ENCODE measurements at regions not wholly inside any gene's neighbourhood (a gene's known extent, or its start where the extent isn't known, plus 50 kb on each side); places are given as distances from the start of the nearest gene placed in this dataset.

DNA sequence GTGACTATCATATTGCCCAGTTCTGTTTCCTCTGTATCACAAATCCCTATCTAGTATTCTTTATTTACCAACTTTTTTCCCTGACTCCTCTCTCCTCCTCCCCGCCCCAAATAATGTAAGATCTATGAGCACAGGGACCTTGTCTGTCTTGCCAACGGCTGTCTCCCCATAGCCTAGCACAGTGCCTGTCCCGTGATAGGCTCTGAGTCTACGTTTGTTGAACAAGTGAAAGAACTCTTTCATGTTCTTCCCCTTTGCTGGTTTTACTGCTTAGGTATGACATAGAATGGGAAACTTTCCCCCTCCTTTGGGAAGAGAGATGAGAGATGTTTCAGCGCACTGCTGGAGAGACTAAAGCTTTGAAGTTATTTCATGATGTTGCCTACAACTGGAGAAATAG lies 367.0 kb downstream of the PRDM2 start:
- TF ChIP-seq, protein P1, sequence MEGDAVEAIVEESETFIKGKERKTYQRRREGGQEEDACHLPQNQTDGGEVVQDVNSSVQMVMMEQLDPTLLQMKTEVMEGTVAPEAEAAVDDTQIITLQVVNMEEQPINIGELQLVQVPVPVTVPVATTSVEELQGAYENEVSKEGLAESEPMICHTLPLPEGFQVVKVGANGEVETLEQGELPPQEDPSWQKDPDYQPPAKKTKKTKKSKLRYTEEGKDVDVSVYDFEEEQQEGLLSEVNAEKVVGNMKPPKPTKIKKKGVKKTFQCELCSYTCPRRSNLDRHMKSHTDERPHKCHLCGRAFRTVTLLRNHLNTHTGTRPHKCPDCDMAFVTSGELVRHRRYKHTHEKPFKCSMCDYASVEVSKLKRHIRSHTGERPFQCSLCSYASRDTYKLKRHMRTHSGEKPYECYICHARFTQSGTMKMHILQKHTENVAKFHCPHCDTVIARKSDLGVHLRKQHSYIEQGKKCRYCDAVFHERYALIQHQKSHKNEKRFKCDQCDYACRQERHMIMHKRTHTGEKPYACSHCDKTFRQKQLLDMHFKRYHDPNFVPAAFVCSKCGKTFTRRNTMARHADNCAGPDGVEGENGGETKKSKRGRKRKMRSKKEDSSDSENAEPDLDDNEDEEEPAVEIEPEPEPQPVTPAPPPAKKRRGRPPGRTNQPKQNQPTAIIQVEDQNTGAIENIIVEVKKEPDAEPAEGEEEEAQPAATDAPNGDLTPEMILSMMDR (IDR thresholded peaks at IDR 0.05), result no peak
- TF ChIP-seq EZH2 (IDR thresholded peaks at IDR 0.05; ENCODE audit: borderline replicate concordance, insufficient read depth, low read depth, low read length, poor library complexity, severe bottlenecking), result no peak
- POLR2A ChIA-PET, result no interaction called here
- no peak overlapping the region for H3K27ac ChIP-seq (ENCODE audit: low read length in 2 of 2)
- intact Hi-C loops (cut with micrococcal nuclease), result no loop called here
- no peaks in the 10 kb centered on the region for H3K79me2 ChIP-seq (ENCODE audit: control insufficient read depth, insufficient read depth, low read length)
- H3K27me3 ChIP-seq (replicated peaks in 1 of 4; ENCODE audit: control extremely low read depth in 1 of 4, control insufficient read depth in 3 of 4, insufficient read depth in 4 of 4, low read length in 3 of 4), result peaks cover 0 to 2% (median 0%) of the 10 kb centered on the region in 4 experiments
- Mint-ChIP-seq H3K27me3 (peaks cover 4% of the 10 kb centered on the region), H3K4me1 (no peaks in the 10 kb centered on the region), H3K27ac (no peak overlapping the region), H3K4me3 (no peak overlapping the region), H3K9me3 (ENCODE audit: insufficient read depth) (no peaks in the 10 kb centered on the region)
- no peak for DNase-seq
- no peaks in the 10 kb centered on the region for H3K36me3 ChIP-seq (replicated peaks in 1 of 2; ENCODE audit: control extremely low read depth in 1 of 2, control insufficient read depth in 1 of 2, extremely low read depth in 1 of 2, insufficient read depth in 2 of 2, low read length in 1 of 2)
- no peak overlapping the region for H3K4me2 ChIP-seq (replicated peaks; ENCODE audit: low read depth, low read length, poor library complexity, severe bottlenecking)
- no peak overlapping the region for H3K9ac ChIP-seq (ENCODE audit: low read length)
- no peak overlapping the region for H2AFZ ChIP-seq (ENCODE audit: insufficient read depth, low read depth, low read length, poor library complexity, severe bottlenecking)
- no peaks in the 10 kb centered on the region for H4K20me1 ChIP-seq (ENCODE audit: control insufficient read depth, insufficient read depth, low read length, poor library complexity, severe bottlenecking)
- WGBS (ENCODE audit: insufficient coverage), result 84% methylated on average over 2 of the region's 5 CpGs
- no peak overlapping the region for H3K4me3 ChIP-seq (ENCODE audit: control extremely low read depth in 1 of 5, extremely low read depth in 1 of 5, insufficient read depth in 1 of 5, low read depth in 2 of 5, low read length in 4 of 5)
- H3K9me3 ChIP-seq (ENCODE audit: control extremely low read depth in 1 of 3, control insufficient read depth in 2 of 3, insufficient read depth in 1 of 3, low read length in 2 of 3), result peaks cover 0 to 7% (median 0%) of the 10 kb centered on the region in 3 donors
- no peak for ATAC-seq (ENCODE audit: low read depth)
- CTCF ChIA-PET, result no interaction called here
- no peaks in the 10 kb centered on the region for H3K4me1 ChIP-seq (ENCODE audit: control insufficient read depth in 2 of 2, insufficient read depth in 2 of 2, low read length in 2 of 2)

DNA sequence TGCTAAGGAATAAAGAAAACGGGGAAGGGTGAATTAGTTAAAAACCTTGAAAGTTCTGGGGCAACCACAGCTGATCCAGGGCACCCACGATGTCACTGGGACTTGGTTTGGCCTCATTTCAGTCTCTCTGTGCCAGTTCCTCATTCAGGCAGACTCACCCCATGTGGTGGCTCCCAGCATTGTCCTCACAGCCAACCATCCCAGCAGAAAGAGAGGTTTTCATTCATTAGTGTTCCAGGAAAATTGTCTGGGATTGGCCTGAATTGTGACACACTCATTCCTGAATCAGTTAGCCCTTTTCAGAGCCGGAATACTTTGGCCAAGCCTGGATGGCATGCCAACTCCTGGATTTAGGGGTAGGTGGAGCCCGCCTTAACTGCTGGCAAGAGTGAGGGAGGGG lies 367.7 kb downstream of the PRDM2 start:
- no peaks in the 10 kb centered on the region for H4K20me1 ChIP-seq (ENCODE audit: control insufficient read depth, insufficient read depth, low read length, poor library complexity, severe bottlenecking)
- CTCF ChIA-PET, result no interaction called here
- DNase-seq (no peak), ATAC-seq (ENCODE audit: low read depth) (no peak)
- H3K4me3 Mint-ChIP-seq, result no peak overlapping the region
- no peaks in the 10 kb centered on the region for H3K9me3 Mint-ChIP-seq (ENCODE audit: insufficient read depth)
- H3K4me2 ChIP-seq (replicated peaks; ENCODE audit: low read depth, low read length, poor library complexity, severe bottlenecking), result no peak overlapping the region
- no peaks in the 10 kb centered on the region for H3K79me2 ChIP-seq (ENCODE audit: control insufficient read depth, insufficient read depth, low read length)
- POLR2A ChIA-PET, result no interaction called here
- TF ChIP-seq EZH2 (IDR thresholded peaks at IDR 0.05; ENCODE audit: borderline replicate concordance, insufficient read depth, low read depth, low read length, poor library complexity, severe bottlenecking), result no peak
- TF ChIP-seq, protein P1 (IDR thresholded peaks at IDR 0.05), result no peak
- H3K27ac ChIP-seq (ENCODE audit: low read length in 2 of 2), result no peak overlapping the region
- peaks cover 4% of the 10 kb centered on the region for H3K27me3 Mint-ChIP-seq
- intact Hi-C loops (cut with micrococcal nuclease), result no loop called here
- H3K4me3 ChIP-seq (ENCODE audit: control extremely low read depth in 1 of 5, extremely low read depth in 1 of 5, insufficient read depth in 1 of 5, low read depth in 2 of 5, low read length in 4 of 5), result no peak overlapping the region
- H3K4me1 Mint-ChIP-seq, result no peaks in the 10 kb centered on the region
- H3K27me3 ChIP-seq (replicated peaks in 1 of 4; ENCODE audit: control extremely low read depth in 1 of 4, control insufficient read depth in 3 of 4, insufficient read depth in 4 of 4, low read length in 3 of 4), result peaks cover 0 to 2% (median 0%) of the 10 kb centered on the region in 4 experiments
- H3K9me3 ChIP-seq (ENCODE audit: control extremely low read depth in 1 of 3, control insufficient read depth in 2 of 3, insufficient read depth in 1 of 3, low read length in 2 of 3), result peaks cover 0 to 7% (median 0%) of the 10 kb centered on the region in 3 donors
- no peak overlapping the region for H3K27ac Mint-ChIP-seq
- H3K4me1 ChIP-seq (ENCODE audit: control insufficient read depth in 2 of 2, insufficient read depth in 2 of 2, low read length in 2 of 2), result no peaks in the 10 kb centered on the region
- no peaks in the 10 kb centered on the region for H3K36me3 ChIP-seq (replicated peaks in 1 of 2; ENCODE audit: control extremely low read depth in 1 of 2, control insufficient read depth in 1 of 2, extremely low read depth in 1 of 2, insufficient read depth in 2 of 2, low read length in 1 of 2)
- 48% methylated on average over 2 of the region's 4 CpGs for WGBS (ENCODE audit: insufficient coverage)
- H2AFZ ChIP-seq (ENCODE audit: insufficient read depth, low read depth, low read length, poor library complexity, severe bottlenecking), result no peak overlapping the region
- no peak overlapping the region for H3K9ac ChIP-seq (ENCODE audit: low read length)

All from B cell (primary cell).